WTC11 (cell line): ENCODE measurements at regions not wholly inside any gene's neighbourhood (a gene's known extent, or its start where the extent isn't known, plus 50 kb on each side); places are given as distances from the start of the nearest gene placed in this dataset.

ENCODE experiments used
- ATAC-seq: fragments of 200-7000 bp; cut with Tn5 transposase; 2 replicates; pipeline ENCODE4 v1.10.0; 2021; ENCODE audit warnings: mild to moderate bottlenecking, moderate library complexity
- CTCF ChIA-PET: fragments of 300-600 bp; sonication (Branson Sonifier 250); formaldehyde crosslinking; loops from one replicate; lab custom pipeline; 2021; ENCODE audit warnings: antibody characterized with exemption; lab: Charles Lee
- POLR2A ChIA-PET: fragments of 350-600 bp; sonication (Branson Sonifier 250); formaldehyde crosslinking; loops from one replicate; lab custom pipeline; 2021; ENCODE audit warnings: antibody characterized with exemption; lab: Charles Lee
- DNase-seq: peaks from one replicate; pipeline ENCODE4 v3.0.0; 2021; ENCODE audit warnings: low spot score
- H3K27ac Mint-ChIP-seq: 2 replicates; pipeline ENCODE4 v1.8.0; 2021; ENCODE audit warnings: mixed read lengths
- H3K27me3 Mint-ChIP-seq: 2 replicates; pipeline ENCODE4 v1.8.0; 2021; ENCODE audit warnings: low read depth, mild to moderate bottlenecking, moderate library complexity, mixed read lengths
- H3K36me3 Mint-ChIP-seq: 2 replicates; pipeline ENCODE4 v1.8.0; 2021; ENCODE audit warnings: mixed read lengths
- H3K4me1 Mint-ChIP-seq: 2 replicates; pipeline ENCODE4 v1.8.0; 2022; ENCODE audit warnings: mixed read lengths
- H3K4me3 Mint-ChIP-seq: 2 replicates; pipeline ENCODE4 v1.8.0; 2021; ENCODE audit warnings: mild to moderate bottlenecking, moderate library complexity, mixed read lengths
- H3K9me3 Mint-ChIP-seq: 2 replicates; pipeline ENCODE4 v1.8.0; 2021; ENCODE audit warnings: mixed read lengths
- CREB1 ChIP-seq: sonication (generic); formaldehyde crosslinking; IDR thresholded peaks from 2 replicates; pipeline ENCODE4 v1.8.0; 2023; ENCODE audit warnings: mild to moderate bottlenecking, missing genetic modification reagents
- FOXP1 ChIP-seq: sonication (generic); formaldehyde crosslinking; IDR thresholded peaks from 2 replicates; pipeline ENCODE4 v1.8.0; 2022; ENCODE audit warnings: missing genetic modification reagents, mild to moderate bottlenecking, moderate library complexity, borderline replicate concordance
- JAZF1 ChIP-seq: fragments of 250-450 bp; sonication (Bioruptor Pico); IDR thresholded peaks from 2 replicates; pipeline ENCODE4 v1.9.0; 2021; ENCODE audit warnings: moderate library complexity, mild to moderate bottlenecking, inconsistent platforms
- JUN ChIP-seq: sonication (generic); formaldehyde crosslinking; IDR thresholded peaks from 2 replicates; pipeline ENCODE4 v1.8.0; 2023; ENCODE audit warnings: mild to moderate bottlenecking, missing genetic modification reagents
- KAT7 ChIP-seq: sonication (generic); formaldehyde crosslinking; IDR thresholded peaks from 2 replicates; pipeline ENCODE4 v1.8.1; 2023; ENCODE audit warnings: missing genetic modification reagents, mild to moderate bottlenecking, borderline replicate concordance
- NR1H2 ChIP-seq: sonication (generic); formaldehyde crosslinking; IDR thresholded peaks from 2 replicates; pipeline ENCODE4 v1.9.0; 2021; ENCODE audit warnings: mild to moderate bottlenecking, moderate library complexity, missing genetic modification reagents
- PRRX2 ChIP-seq: fragments of 250-450 bp; sonication (Bioruptor Pico); IDR thresholded peaks from 2 replicates; pipeline ENCODE4 v1.8.0; 2021; ENCODE audit warnings: mild to moderate bottlenecking
- SP1 ChIP-seq: sonication (generic); formaldehyde crosslinking; conservative IDR thresholded peaks from 2 replicates; pipeline ENCODE4 v1.8.1; 2022; ENCODE audit warnings: missing genetic modification reagents
- TEAD4 ChIP-seq: sonication (generic); formaldehyde crosslinking; IDR thresholded peaks from 2 replicates; pipeline ENCODE4 v1.8.0; 2022; ENCODE audit warnings: mild to moderate bottlenecking, missing genetic modification reagents
- ZNF138 ChIP-seq: sonication (generic); formaldehyde crosslinking; conservative IDR thresholded peaks from 2 replicates; pipeline ENCODE4 v1.8.1; 2022; ENCODE audit warnings: mild to moderate bottlenecking, moderate library complexity, missing genetic modification reagents
- ZNF423 ChIP-seq: fragments of 250-450 bp; sonication (Bioruptor Pico); IDR thresholded peaks from 2 replicates; pipeline ENCODE4 v2.1.2; 2022; ENCODE audit warnings: mild to moderate bottlenecking, moderate library complexity
- TF ChIP-seq, protein P1 (sequence below): sonication (generic); formaldehyde crosslinking; IDR thresholded peaks from 2 replicates; pipeline ENCODE4 v1.8.1; 2023; ENCODE audit warnings: mild to moderate bottlenecking, missing genetic modification reagents
- TF ChIP-seq, protein P2 (sequence below): fragments of 250-450 bp; sonication (Bioruptor Pico); IDR thresholded peaks from 2 replicates; pipeline ENCODE4 v1.9.0; 2021; ENCODE audit warnings: mild to moderate bottlenecking
- TF ChIP-seq, protein P3 (sequence below): sonication (generic); formaldehyde crosslinking; IDR thresholded peaks from 2 replicates; pipeline ENCODE4 v1.8.1; 2023; ENCODE audit warnings: mild to moderate bottlenecking, missing genetic modification reagents, moderate library complexity
- TF ChIP-seq, protein P4 (sequence below): sonication (generic); formaldehyde crosslinking; IDR thresholded peaks from 2 replicates; pipeline ENCODE4 v1.8.0; 2022; ENCODE audit warnings: mild to moderate bottlenecking, missing genetic modification reagents
- TF ChIP-seq, protein P5 (sequence below): sonication (generic); formaldehyde crosslinking; conservative IDR thresholded peaks from 2 replicates; pipeline ENCODE4 v1.8.1; 2022; ENCODE audit warnings: mild to moderate bottlenecking, missing genetic modification reagents
- TF ChIP-seq, protein P6 (sequence below): sonication (generic); formaldehyde crosslinking; IDR thresholded peaks from 2 replicates; pipeline ENCODE4 v1.8.0; 2022; ENCODE audit warnings: mild to moderate bottlenecking, missing genetic modification reagents

DNA sequence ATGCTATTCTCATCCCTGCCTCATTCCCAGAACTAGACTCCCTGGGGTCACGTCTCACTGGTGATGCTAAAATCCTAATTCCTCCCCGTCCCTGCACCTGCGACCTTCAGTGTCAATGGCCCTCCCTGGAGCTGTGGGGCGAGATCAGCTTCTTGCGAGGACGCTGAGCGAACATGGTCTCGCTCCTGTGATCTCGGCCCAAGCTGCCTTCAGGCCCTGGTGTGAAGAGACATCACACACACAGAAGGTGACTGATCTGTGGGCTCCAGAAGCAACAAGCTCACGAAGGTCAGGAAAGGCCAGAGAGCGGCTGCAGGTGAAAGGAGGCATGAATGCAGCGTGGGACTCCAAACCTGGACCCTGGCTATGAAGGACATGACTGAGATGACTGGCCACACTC lies 139.5 kb upstream of the CST7 start:
- H3K27ac Mint-ChIP-seq, result no peak overlapping the region
- no peaks in the 10 kb centered on the region for H3K36me3 Mint-ChIP-seq
- no peaks in the 10 kb centered on the region for H3K27me3 Mint-ChIP-seq
- POLR2A ChIA-PET, result no interaction called here
- H3K4me1 Mint-ChIP-seq, result no peaks in the 10 kb centered on the region
- no peak overlapping the region for H3K4me3 Mint-ChIP-seq
- H3K9me3 Mint-ChIP-seq, result peaks cover 3% of the 10 kb centered on the region; the same call in 1 of the 2 replicates
- DNase-seq, result no peak
- CTCF ChIA-PET, result interaction anchor here (1.2 kb wide), 1 partner anchor 19 kb away, joined by 3 read pairs; no protein-coding TSS in a partner anchor
- TF ChIP-seq, protein P1, sequence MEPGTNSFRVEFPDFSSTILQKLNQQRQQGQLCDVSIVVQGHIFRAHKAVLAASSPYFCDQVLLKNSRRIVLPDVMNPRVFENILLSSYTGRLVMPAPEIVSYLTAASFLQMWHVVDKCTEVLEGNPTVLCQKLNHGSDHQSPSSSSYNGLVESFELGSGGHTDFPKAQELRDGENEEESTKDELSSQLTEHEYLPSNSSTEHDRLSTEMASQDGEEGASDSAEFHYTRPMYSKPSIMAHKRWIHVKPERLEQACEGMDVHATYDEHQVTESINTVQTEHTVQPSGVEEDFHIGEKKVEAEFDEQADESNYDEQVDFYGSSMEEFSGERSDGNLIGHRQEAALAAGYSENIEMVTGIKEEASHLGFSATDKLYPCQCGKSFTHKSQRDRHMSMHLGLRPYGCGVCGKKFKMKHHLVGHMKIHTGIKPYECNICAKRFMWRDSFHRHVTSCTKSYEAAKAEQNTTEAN (CRISPR knock-in tag), result no peak
- no peak for TF ChIP-seq NR1H2 (CRISPR knock-in tag)
- no peak for TF ChIP-seq ZNF423 (CRISPR knock-in tag)
- no peak for TF ChIP-seq SP1 (CRISPR knock-in tag)
- no peak for TF ChIP-seq TEAD4
- TF ChIP-seq KAT7 (CRISPR knock-in tag), result no peak
- TF ChIP-seq CREB1 (CRISPR knock-in tag), result no peak
- TF ChIP-seq, protein P2, sequence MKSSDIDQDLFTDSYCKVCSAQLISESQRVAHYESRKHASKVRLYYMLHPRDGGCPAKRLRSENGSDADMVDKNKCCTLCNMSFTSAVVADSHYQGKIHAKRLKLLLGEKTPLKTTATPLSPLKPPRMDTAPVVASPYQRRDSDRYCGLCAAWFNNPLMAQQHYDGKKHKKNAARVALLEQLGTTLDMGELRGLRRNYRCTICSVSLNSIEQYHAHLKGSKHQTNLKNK (CRISPR knock-in tag), result no peak
- no peak for TF ChIP-seq JUN (CRISPR knock-in tag)
- no peak for ATAC-seq

DNA sequence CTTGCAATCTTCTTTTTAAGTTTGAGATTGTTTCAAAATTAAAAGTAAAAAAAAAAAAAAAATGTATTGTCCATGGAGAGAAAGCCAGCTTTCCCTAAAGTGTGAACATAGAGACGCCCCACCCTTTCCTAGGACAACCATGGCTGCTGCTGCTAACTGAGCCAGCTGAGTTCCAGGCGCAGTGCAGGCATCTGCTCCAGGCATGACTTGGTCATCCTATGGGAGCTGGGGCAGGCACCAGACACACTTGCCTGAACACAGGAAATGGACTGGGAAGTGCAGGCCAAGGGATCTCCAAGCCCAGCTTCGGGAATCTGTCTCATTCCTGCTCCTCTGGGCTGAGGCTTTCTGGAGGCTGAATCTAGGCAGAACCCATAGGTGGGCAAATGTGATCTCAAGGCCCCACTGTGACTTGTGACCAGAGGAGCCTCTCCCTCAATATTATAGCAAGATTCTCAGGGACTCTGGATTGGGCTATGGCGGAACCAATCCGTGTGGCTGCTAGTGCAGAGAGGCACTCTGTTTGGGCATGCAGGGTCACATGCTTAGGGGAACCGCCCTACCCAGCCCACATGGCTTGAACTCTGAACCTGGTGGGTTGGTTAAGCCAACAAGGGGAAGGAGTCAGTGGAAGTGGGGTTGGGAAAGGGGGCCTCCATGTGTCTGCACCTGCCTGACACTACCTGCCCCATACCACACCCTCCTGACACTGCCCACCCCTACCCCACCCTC lies 138.2 kb upstream of the CST7 start:
- Mint-ChIP-seq H3K27me3 (no peaks in the 10 kb centered on the region), H3K4me1 (no peaks in the 10 kb centered on the region), H3K27ac (no peak overlapping the region), H3K36me3 (no peaks in the 10 kb centered on the region), H3K9me3 (peaks cover 3% of the 10 kb centered on the region; the same call in 1 of the 2 replicates), H3K4me3 (no peak overlapping the region)
- TF ChIP-seq FOXP1 (CRISPR knock-in tag), result no peak
- TF ChIP-seq, protein P3, sequence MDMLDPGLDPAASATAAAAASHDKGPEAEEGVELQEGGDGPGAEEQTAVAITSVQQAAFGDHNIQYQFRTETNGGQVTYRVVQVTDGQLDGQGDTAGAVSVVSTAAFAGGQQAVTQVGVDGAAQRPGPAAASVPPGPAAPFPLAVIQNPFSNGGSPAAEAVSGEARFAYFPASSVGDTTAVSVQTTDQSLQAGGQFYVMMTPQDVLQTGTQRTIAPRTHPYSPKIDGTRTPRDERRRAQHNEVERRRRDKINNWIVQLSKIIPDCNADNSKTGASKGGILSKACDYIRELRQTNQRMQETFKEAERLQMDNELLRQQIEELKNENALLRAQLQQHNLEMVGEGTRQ (CRISPR knock-in tag), result no peak
- TF ChIP-seq, protein P4, sequence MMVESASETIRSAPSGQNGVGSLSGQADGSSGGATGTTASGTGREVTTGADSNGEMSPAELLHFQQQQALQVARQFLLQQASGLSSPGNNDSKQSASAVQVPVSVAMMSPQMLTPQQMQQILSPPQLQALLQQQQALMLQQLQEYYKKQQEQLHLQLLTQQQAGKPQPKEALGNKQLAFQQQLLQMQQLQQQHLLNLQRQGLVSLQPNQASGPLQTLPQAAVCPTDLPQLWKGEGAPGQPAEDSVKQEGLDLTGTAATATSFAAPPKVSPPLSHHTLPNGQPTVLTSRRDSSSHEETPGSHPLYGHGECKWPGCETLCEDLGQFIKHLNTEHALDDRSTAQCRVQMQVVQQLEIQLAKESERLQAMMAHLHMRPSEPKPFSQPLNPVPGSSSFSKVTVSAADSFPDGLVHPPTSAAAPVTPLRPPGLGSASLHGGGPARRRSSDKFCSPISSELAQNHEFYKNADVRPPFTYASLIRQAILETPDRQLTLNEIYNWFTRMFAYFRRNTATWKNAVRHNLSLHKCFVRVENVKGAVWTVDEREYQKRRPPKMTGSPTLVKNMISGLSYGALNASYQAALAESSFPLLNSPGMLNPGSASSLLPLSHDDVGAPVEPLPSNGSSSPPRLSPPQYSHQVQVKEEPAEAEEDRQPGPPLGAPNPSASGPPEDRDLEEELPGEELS, result no peak
- TF ChIP-seq JUN (CRISPR knock-in tag), result no peak
- TF ChIP-seq PRRX2, result no peak
- TF ChIP-seq, protein P5, sequence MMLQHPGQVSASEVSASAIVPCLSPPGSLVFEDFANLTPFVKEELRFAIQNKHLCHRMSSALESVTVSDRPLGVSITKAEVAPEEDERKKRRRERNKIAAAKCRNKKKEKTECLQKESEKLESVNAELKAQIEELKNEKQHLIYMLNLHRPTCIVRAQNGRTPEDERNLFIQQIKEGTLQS, result no peak
- TF ChIP-seq ZNF138 (CRISPR knock-in tag), result no peak
- TF ChIP-seq, protein P6, sequence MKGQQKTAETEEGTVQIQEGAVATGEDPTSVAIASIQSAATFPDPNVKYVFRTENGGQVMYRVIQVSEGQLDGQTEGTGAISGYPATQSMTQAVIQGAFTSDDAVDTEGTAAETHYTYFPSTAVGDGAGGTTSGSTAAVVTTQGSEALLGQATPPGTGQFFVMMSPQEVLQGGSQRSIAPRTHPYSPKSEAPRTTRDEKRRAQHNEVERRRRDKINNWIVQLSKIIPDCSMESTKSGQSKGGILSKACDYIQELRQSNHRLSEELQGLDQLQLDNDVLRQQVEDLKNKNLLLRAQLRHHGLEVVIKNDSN (CRISPR knock-in tag), result no peak
- no peak for TF ChIP-seq JAZF1 (CRISPR knock-in tag)
- TF ChIP-seq, protein P1 (CRISPR knock-in tag), result no peak
- DNase-seq, result no peak
- ChIA-PET POLR2A (no interaction called here), CTCF (interaction anchor here (1.0 kb wide), 1 partner anchor 18 kb away, joined by 3 read pairs; no protein-coding TSS in a partner anchor)
- no peak for ATAC-seq
